Peyer's patch (tissue), 4 donors: ENCODE measurements at regions not wholly inside any gene's neighbourhood (a gene's known extent, or its start where the extent isn't known, plus 50 kb on each side); places are given as distances from the start of the nearest gene placed in this dataset.

Experiments used
- POLR2A ChIP-seq, 2 donors: fragments of 450-650 bp; IDR thresholded peaks; one replicate each; pipeline ENCODE4 v1.5.1; 2017; ENCODE audit warnings: antibody characterized with exemption in 2 of 2, mild to moderate bottlenecking in 2 of 2, moderate library complexity in 2 of 2
- TF ChIP-seq, protein P1 (sequence below), 6 experiments: fragments of 450-650 bp in 4 of 6; fragments of 200-600 bp in 2 of 6; sonication (generic) in 1 of 6; IDR thresholded peaks; one replicate each; pipeline ENCODE4 v1.5.1; 2017 to 2019; ENCODE audit warnings: antibody characterized with exemption in 6 of 6, mild to moderate bottlenecking in 3 of 6, moderate library complexity in 1 of 6

DNA sequence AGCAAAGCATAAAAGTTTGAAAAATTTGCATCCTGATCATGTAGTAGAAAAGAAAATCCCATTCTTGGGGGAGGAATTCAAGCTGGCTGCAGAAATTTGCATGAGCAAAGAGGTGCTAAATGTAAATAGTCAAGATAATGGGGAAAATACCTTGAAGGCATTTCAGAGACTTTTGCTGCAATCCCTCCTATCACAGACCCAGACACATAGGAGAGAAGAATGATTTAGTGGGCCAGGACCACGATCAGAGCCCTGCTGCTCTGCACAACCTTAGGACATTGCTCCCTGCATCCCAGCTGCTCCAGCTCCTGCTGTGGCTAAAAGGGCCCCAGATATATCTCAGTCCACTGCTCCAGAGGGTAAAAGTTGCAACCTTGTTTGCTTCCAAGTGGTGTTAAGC lies 1439.7 kb upstream of the AGA start:
- no peak for TF ChIP-seq POLR2A (IDR thresholded peaks at IDR 0.05)
- TF ChIP-seq, protein P1, sequence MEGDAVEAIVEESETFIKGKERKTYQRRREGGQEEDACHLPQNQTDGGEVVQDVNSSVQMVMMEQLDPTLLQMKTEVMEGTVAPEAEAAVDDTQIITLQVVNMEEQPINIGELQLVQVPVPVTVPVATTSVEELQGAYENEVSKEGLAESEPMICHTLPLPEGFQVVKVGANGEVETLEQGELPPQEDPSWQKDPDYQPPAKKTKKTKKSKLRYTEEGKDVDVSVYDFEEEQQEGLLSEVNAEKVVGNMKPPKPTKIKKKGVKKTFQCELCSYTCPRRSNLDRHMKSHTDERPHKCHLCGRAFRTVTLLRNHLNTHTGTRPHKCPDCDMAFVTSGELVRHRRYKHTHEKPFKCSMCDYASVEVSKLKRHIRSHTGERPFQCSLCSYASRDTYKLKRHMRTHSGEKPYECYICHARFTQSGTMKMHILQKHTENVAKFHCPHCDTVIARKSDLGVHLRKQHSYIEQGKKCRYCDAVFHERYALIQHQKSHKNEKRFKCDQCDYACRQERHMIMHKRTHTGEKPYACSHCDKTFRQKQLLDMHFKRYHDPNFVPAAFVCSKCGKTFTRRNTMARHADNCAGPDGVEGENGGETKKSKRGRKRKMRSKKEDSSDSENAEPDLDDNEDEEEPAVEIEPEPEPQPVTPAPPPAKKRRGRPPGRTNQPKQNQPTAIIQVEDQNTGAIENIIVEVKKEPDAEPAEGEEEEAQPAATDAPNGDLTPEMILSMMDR (IDR thresholded peaks at IDR 0.05), result no peak
